HG02763 (cell line): ENCODE measurements at regions not wholly inside any gene's neighbourhood (a gene's known extent, or its start where the extent isn't known, plus 50 kb on each side); places are given as distances from the start of the nearest gene placed in this dataset.
"Not testable (repeated sequence)": the region's sequence is repeated elsewhere in the genome, so short reads cannot be mapped to it uniquely, and the experiment has no call there.

Source experiments
- ATAC-seq: cut with Tn5 transposase; IDR thresholded peaks from one replicate; pipeline ENCODE4 v1.9.1; 2021; ENCODE audit warnings: mild to moderate bottlenecking, moderate library complexity; ENCODE audit not compliant: unreplicated experiment

- no peak for ATAC-seq
These were observed 127.2 kb upstream of the IER5L start for GRCh38 chr9:129305246-129305645.

DNA sequence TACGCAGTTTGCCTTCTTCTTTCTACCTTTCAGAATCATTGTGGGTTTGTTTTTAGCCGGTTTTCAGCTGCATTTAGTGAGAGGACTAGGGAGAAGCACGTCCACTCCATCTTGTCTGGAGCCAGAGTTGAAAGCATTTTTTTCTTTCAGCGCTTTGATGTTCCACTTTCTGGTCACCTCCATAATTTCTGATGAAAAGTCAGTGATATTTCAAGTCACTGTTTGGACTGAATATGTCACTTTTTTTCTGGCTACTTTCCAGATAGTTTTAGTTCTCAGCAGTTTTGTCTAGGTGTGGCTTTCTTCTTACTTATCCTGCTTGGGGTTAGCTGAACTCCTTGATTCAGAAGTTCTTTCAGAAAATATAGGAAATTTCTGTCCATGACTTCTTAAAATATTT is 123.9 kb upstream of the IER5L start:
- no peak for ATAC-seq

DNA sequence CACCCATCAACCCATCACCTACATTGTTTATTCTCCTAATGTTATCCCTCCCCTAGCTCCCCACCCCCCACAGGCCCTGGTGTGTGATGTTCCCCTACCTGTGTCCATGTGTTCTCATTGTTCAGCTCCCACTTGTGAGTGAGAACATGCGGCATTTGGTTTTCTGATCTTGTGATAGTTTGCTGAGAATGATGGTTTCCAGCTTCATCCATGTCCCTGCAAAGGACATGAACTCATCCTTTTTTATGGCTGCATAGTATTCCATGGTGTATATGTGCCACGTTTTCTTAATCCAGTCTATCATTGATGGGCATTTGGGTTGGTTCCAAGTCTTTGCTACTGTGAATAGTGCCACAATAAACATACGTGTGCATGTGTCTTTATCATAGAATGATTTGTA is 118.1 kb upstream of the IER5L start:
- not testable (repeated sequence) for ATAC-seq

DNA sequence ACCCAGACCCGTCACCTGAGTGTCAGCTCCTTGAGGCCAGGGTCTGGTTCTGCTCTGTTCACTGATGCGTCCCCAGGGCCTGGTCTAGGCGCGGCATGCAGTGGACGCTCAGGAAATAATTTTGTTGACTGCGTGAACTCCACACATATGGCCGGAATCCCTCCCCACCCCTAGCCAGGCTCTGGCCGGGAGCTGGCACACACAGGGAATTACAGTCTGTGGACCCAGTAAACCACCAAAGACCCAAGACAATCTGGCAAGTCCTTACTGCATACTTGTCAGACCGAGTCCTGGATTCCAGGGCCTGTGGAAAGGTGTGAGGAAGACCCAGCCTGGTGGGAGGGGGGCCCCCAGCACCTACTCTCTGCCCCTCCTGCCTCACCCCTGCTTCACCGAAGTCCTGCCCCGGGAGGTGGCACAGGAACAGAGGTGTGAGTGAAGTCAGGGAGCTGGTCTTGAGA is 113.0 kb upstream of the IER5L start:
- no peak for ATAC-seq

DNA sequence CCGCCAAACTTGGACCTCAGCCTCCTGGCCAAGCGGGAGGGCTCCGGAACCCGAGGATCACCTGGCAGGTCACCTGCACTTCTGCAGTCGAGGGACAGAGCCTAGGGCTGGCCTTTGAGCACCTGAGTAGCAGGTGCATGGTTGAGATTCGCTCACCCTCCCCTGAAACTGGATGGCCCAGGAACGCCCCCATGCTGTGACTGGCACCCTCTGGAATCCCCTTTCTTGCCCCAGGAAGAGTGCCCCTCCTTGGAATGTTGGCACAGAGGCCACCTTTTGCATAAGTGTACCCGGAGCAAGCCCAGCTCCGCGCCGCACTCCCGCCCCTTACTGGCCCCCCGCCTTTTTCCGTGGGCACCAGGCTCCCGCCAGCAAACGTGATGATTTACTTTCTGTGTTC is 112.5 kb upstream of the IER5L start:
- no peak for ATAC-seq

DNA sequence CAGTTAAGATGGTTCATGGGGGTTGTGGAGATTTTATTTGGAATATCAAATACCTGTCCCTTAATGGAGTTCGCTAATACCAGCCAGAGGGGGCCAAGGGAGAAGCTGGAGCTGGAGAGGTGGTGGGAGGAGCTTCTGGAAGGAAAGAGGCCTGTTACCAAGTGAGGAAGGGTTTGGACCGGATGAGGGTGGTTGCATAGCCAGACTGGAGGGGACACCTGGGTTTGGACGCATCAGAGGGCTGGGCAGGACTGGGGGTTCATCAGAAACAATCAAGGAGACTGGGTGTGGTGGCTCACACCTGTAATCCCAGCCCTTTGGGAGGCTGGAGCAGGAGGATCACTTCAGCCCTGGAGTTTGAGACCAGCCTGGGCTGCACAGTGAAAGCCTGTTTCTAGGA is 111.8 kb upstream of the IER5L start:
- ATAC-seq: no peak

GRCh38 chr9:129289131-129289731 is 111.2 kb upstream of the IER5L start:
- no peak for ATAC-seq

DNA sequence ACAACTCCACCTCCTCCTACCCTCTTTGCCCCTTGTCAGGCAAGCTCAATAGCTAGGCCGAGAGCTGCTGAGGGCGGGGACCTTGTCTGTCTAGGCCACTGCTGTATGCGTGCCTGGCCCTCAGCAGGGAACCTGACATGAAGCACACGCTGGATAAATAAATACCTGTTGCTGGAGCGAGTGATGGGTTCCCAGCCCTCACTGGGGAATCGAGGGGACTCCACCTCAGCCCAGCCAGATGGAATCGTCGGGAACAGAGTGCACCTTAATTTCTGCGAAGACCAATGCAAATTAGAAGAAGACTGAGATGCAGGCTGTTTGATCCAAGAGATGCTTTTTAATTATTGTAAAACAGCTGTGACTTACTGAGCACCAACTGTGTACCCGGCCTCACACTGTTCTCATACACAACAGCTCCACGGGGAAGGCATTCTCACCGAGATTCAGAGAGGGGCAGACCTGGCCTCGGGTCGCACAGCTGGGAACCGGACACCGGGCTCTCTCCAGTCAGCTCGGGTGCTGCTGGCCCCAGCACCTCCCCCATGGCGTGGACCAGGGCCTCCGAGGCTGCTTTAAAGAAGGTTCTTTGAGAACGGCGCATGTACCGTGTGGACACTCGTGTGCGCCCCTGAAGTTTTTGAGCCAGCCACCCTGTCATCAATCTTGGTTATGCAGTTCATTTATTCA is 109.7 kb upstream of the IER5L start:
- no peak for ATAC-seq

- ATAC-seq: no peak
These were observed 108.1 kb upstream of the IER5L start for GRCh38 chr9:129285979-129286772.

- ATAC-seq: no peak
These were observed 107.3 kb upstream of the IER5L start for GRCh38 chr9:129285382-129285781.

- ATAC-seq: no peak
These were observed 106.7 kb upstream of the IER5L start for GRCh38 chr9:129284607-129285291.

GRCh38 chr9:129283705-129284606 is 105.9 kb upstream of the IER5L start:
- no peak for ATAC-seq

- no peak for ATAC-seq
These were observed 105.2 kb upstream of the IER5L start for GRCh38 chr9:129283291-129283691.

DNA sequence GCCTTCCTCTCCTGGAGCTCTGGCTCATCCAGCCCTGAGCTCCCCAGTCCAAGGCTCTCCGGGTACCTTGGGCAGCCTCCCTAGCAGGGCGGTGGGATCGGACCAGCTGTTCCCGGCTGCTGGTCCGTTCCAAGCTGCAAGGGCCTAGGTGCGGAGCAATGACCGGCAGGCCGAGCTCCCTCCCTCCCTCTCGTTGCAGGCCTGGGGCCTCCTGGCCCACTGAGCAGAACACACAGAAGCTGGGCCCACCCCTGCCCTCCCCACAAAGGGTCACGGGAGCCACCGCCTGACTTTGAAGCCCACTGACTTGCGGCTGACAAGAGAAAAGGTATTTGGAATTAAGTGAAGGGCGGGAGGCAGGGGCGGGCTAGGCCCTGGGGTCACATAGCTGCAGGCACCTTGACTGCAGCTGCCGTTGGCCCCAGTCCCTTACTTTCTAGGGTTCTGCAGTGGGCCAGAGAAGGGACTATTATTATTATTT is 104.7 kb upstream of the IER5L start:
- ATAC-seq: no peak

GRCh38 chr9:129282272-129282671 is 104.2 kb upstream of the IER5L start:
- ATAC-seq: no peak

DNA sequence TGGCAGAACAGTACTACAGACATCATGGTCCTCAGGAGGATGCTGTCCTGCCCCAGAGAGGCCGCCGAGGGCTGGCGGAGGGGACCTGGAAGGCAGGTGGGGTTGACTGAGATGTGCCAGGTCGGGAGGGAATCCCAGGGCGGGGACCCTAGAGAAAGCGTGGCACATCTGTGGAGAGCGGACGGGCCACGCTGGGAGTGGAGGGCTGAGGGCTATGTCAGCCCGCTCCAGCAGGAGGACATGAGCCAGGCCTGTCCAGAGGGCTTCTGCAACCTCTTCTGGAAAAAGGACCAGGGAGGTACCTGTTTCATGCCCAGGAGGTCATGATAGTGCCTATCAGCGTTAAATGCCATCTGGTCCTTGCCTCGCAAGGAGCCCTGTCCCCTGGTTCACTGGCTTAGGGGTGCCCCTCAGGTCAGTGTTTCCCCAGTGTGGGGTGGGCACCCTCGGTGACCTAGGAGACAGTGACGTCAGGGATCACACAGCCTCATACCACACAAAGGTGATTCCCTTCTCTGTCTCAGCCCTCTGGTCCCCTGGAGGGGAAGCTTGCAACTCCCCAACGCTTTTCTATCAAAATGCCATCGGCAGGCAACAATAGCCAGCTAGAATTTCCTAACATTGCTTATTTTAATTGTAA is 103.6 kb upstream of the IER5L start:
- ATAC-seq: no peak

DNA sequence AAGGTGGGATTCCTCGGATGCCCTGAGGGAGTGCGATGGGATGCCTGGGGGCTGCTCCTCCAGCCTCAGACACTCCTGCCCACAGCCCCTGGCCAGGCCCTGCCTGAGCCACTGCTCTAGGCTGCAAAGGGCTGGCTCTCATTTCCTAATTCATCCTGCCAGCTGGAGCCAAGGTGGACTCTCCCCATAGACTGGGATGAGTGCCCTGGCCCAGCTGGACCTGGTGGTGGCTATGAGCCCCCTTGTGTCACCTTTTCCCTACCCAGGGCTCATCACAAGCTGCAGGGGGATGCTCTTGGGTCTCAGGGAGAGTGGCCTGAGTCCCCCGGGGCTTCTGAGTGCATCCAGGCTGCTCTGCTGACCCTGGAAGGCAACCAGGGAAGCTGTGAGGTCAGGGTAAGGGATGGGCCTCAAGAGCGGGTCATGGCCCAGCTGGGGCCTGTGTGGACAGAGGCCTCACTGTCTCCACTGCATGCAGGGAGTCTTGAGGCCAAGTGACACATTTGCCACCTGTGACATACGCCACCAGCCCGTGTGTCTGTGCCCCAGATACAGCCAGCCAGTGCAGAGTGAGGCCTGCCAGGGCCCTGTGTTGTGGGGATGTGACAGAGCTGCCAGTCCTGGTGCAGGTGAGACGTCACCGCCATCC is 102.7 kb upstream of the IER5L start:
- ATAC-seq: no peak

DNA sequence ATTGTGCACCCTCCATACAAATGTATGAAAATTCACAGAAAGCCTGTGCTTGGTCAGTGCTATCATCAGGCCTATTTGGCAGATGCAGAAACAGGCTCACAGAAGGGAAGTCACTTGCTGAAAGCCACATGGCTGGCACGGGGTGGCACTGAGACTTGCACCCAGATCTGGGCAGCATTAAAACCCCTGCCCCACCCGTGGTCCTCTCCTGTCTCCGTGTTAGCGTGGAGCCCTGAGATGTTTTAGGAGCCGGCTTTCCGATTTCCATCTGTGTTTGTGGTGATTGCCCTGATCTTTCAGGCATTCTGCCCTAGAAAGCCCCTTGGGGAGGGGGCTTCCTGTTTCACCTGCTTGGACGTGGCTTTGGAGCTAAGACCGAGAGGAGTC is 102.2 kb upstream of the IER5L start:
- ATAC-seq: no peak
